Adrenal gland (tissue), 9 donors: ENCODE measurements at regions not wholly inside any gene's neighbourhood (a gene's known extent, or its start where the extent isn't known, plus 50 kb on each side); places are given as distances from the start of the nearest gene placed in this dataset.

ENCODE experiments used
- DNase-seq, 7 donors: peaks; one replicate each; pipeline ENCODE4 v3.0.0-alpha.2; 2019 to 2020
- H3K27ac ChIP-seq, 5 donors: fragments of 200-600 bp; sonication (generic) in 4 of 5; 1 replicate in 3 of 5; 2 replicates in 2 of 5; pipeline versions ENCODE4 v1.5.1 to v1.8.0; 2016 to 2020; ENCODE audit warnings: mild to moderate bottlenecking in 1 of 5
- H3K27me3 ChIP-seq: fragments of 200-600 bp; 2 replicates; pipeline ENCODE4 v1.8.0; 2021
- H3K36me3 ChIP-seq, 2 donors: fragments of 200-600 bp; replicated peaks in 1 of 2; 1 replicate in 1 of 2; 2 replicates in 1 of 2; pipeline versions ENCODE4 v1.5.1 to v1.8.0; 2018 to 2022
- H3K4me1 ChIP-seq, 2 donors: fragments of 200-600 bp; replicated peaks in 1 of 2; 1 replicate in 1 of 2; 2 replicates in 1 of 2; pipeline versions ENCODE4 v1.5.1 to v1.8.0; 2018 to 2021
- H3K4me3 ChIP-seq, 4 donors: fragments of 200-600 bp; sonication (generic) in 3 of 4; one replicate each; pipeline ENCODE4 v1.5.1; 2016 to 2018
- H3K9me3 ChIP-seq, 3 donors: fragments of 200-600 bp; sonication (generic) in 1 of 3; replicated peaks in 1 of 3; 1 replicate in 2 of 3; 2 replicates in 1 of 3; pipeline versions ENCODE4 v1.5.1 to v1.8.0; 2016 to 2021
- CTCF ChIP-seq, 6 experiments: fragments of 450-650 bp in 4 of 6; fragments of 200-600 bp in 2 of 6; sonication (generic) in 1 of 6; IDR thresholded peaks; 1 replicate in 5 of 6; 2 replicates in 1 of 6; pipeline versions ENCODE4 v1.5.1 to v1.8.0; 2016 to 2021; ENCODE audit warnings: antibody characterized with exemption in 6 of 6, mild to moderate bottlenecking in 2 of 6, moderate library complexity in 1 of 6
- POLR2A ChIP-seq, 2 donors: fragments of 450-650 bp; IDR thresholded peaks; one replicate each; pipeline ENCODE4 v1.6.1; 2017; ENCODE audit warnings: antibody characterized with exemption in 2 of 2, mild to moderate bottlenecking in 2 of 2, moderate library complexity in 1 of 2
- WGBS, 4 donors: extraction: QIAGEN DNeasy Blood & Tissue Kit in 2 of 4; methylation state at CpG; one replicate each; pipeline versions ENCODE4 v1.1.5 to v1.1.7; 2013 to 2017; 5-methylcytosine and 5-hydroxymethylcytosine counted together
- intact Hi-C, 2 donors: fragments of 100-400 bp; cut with DNase I; formaldehyde crosslinking; loops; one replicate each; pipeline versions ENCODE4 v1.14.1 to v1.15.0; 2022 to 2023
- donor health status: healthy with polysubstance abuse.
- donor health status: Bipolar disorder and iron deficiency.
- donor health status: DM: yes; HTN: yes; CAD: no.
- donor health status: DM: no; HTN: no; CAD: no.
- donor health status: DM: no; HTN: no; CAD: no.

DNA sequence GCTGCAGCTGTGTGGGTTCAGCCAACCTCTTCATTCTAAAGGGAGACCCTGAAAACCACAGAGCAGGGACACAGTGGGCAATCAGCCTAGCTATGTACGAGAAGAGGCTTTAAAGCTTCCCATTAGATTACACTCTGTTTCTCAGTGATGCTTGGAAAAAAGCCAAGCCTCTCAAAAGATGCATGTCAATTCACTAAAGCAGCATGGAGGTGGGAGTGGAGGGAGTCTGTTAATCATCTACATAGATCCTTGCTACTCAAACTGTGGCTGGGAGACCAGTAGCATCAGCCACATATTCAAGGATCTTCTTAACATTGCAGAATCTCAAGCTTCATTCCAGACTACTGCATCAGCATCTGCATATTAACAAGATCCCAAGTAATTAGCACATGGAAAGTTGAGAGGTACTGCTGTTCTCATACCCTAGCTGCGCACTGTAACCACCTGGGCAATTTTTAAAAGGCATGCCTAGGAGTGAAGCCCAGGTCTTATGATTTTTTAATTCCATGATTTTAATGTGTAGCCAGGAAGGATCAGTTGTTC, 305.9 kb downstream of the PMP22 start:
- Histone ChIP-seq H3K4me3 (no peak overlapping the region), H3K36me3 (no peaks in the 10 kb centered on the region), H3K4me1 (no peaks in the 10 kb centered on the region), H3K27ac (no peak overlapping the region), H3K9me3 (no peaks in the 10 kb centered on the region), H3K27me3 (no peaks in the 10 kb centered on the region)
- DNase-seq, result no peak
- TF ChIP-seq POLR2A (IDR thresholded peaks at IDR 0.05), result no peak
- TF ChIP-seq CTCF (IDR thresholded peaks at IDR 0.05), result no peak
- WGBS, 4 donors, result 48 to 59% (median 53%) methylated on average over 2 of the region's 2 CpGs
- intact Hi-C loops, result no loop called here

- TF ChIP-seq POLR2A (IDR thresholded peaks at IDR 0.05) (no peak), CTCF (IDR thresholded peaks at IDR 0.05) (no peak)
- Histone ChIP-seq H3K27ac (no peak overlapping the region), H3K4me3 (no peak overlapping the region), H3K36me3 (no peaks in the 10 kb centered on the region), H3K27me3 (no peaks in the 10 kb centered on the region), H3K4me1 (no peaks in the 10 kb centered on the region), H3K9me3 (no peaks in the 10 kb centered on the region)
- WGBS, 4 donors, result 68 to 81% (median 75%) methylated on average over 5 of the region's 5 CpGs
- intact Hi-C loops, result no loop called here
- DNase-seq, result no peak
These were observed 311.7 kb downstream of the PMP22 start for GRCh38 chr17:14953405-14953804.

DNA sequence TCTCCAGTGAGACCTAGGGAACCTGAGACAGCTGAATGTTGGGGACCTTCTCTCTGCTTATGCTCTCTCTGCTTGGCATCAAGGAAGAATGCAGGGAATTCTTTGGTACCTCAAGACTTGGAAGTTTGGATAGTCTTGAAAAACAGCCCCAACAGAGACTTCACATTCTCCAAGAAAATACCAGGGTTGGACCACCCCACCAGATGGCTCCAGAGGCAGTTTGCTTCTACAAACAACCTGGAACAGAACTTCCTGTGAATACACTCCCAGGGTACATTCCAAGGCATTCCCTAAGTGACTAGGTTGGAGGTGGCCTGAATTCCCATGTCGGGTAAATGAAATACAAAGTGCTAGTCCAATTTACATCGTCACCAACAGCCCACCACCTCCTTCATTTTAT, 314.4 kb downstream of the PMP22 start:
- 66 to 81% (median 71%) methylated on average over 2 of the region's 2 CpGs for WGBS, 4 donors
- Histone ChIP-seq H3K27me3 (no peaks in the 10 kb centered on the region), H3K4me1 (no peaks in the 10 kb centered on the region), H3K9me3 (no peaks in the 10 kb centered on the region), H3K4me3 (no peak overlapping the region), H3K27ac (no peak overlapping the region), H3K36me3 (no peaks in the 10 kb centered on the region)
- intact Hi-C loops, result no loop called here
- no peak for DNase-seq
- TF ChIP-seq POLR2A (IDR thresholded peaks at IDR 0.05), result no peak
- TF ChIP-seq CTCF (IDR thresholded peaks at IDR 0.05), result no peak

GRCh38 chr17:14950216-14950615, 314.9 kb downstream of the PMP22 start:
- intact Hi-C loops, result no loop called here
- no peak overlapping the region for H3K27ac ChIP-seq
- WGBS, 4 donors, result 46 to 53% (median 52%) methylated on average over 3 of the region's 3 CpGs
- no peaks in the 10 kb centered on the region for H3K27me3 ChIP-seq
- H3K4me3 ChIP-seq, result no peak overlapping the region
- no peak for DNase-seq
- H3K4me1 ChIP-seq, result no peaks in the 10 kb centered on the region
- no peaks in the 10 kb centered on the region for H3K9me3 ChIP-seq
- no peaks in the 10 kb centered on the region for H3K36me3 ChIP-seq
- TF ChIP-seq POLR2A (IDR thresholded peaks at IDR 0.05) (no peak), CTCF (IDR thresholded peaks at IDR 0.05) (no peak)
